ENCODE measurements at regions not wholly inside any gene's neighbourhood (a gene's known extent, or its start where the extent isn't known, plus 50 kb on each side); places are given as distances from the start of the nearest gene placed in this dataset.

- H3K9me3 ChIP-seq (ENCODE audit: low read length) = no peaks in the 10 kb centered on the region
- no peaks in the 10 kb centered on the region for H4K20me1 ChIP-seq (ENCODE audit: insufficient read depth)
- H3K4me2 ChIP-seq (ENCODE audit: low read length) = no peak overlapping the region
- H3K9me2 ChIP-seq (ENCODE audit: insufficient read depth, low read length) = no peaks in the 10 kb centered on the region
- no peaks in the 10 kb centered on the region for H3K27me3 ChIP-seq (ENCODE audit: insufficient read depth, low read depth, low read length)
- no peaks in the 10 kb centered on the region for H3K79me2 ChIP-seq (replicated peaks; ENCODE audit: insufficient read depth, low read length)
- H3K36me3 ChIP-seq (ENCODE audit: insufficient read depth, low read length) = no peaks in the 10 kb centered on the region
- no peak overlapping the region for H3K9ac ChIP-seq (ENCODE audit: low read length)
- no peak overlapping the region for H3K27ac ChIP-seq (ENCODE audit: low read length)
- TF ChIP-seq CTCF (IDR thresholded peaks at IDR 0.05; ENCODE audit: poor library complexity, severe bottlenecking) = no peak
- no peak for TF ChIP-seq REST (IDR thresholded peaks at IDR 0.05; ENCODE audit: borderline replicate concordance)
- TF ChIP-seq EZH2 (IDR thresholded peaks at IDR 0.05; ENCODE audit: borderline replicate concordance, insufficient read depth, low read length, poor library complexity, severe bottlenecking) = no peak
- no peak for TF ChIP-seq TAF1 (IDR thresholded peaks at IDR 0.05; ENCODE audit: low read depth)
- TF ChIP-seq MXI1 (conservative IDR thresholded peaks at IDR 0.05; ENCODE audit: poor library complexity, severe bottlenecking) = no peak
- TF ChIP-seq POLR2AphosphoS5 (IDR thresholded peaks at IDR 0.05) = no peak
- no peak for TF ChIP-seq SMC3 (conservative IDR thresholded peaks at IDR 0.05; ENCODE audit: poor library complexity)
- TF ChIP-seq EP300 (conservative IDR thresholded peaks at IDR 0.05; ENCODE audit: poor library complexity, severe bottlenecking) = no peak
- TF ChIP-seq RAD21 (conservative IDR thresholded peaks at IDR 0.05) = no peak
- H3K4me3 ChIP-seq (ENCODE audit: low read length) = no peak overlapping the region
- H2AFZ ChIP-seq (ENCODE audit: low read depth, low read length) = no peak overlapping the region
- H3F3A ChIP-seq (ENCODE audit: insufficient read depth, low read length, poor library complexity, severe bottlenecking) = no peaks in the 10 kb centered on the region
Measured at GRCh38 chr12:76639646-76640045, 80.1 kb upstream of the OSBPL8 start.

GRCh38 chr12:76641073-76641472 lies 81.5 kb upstream of the OSBPL8 start:
- H3K27me3 ChIP-seq (ENCODE audit: insufficient read depth, low read depth, low read length) = no peaks in the 10 kb centered on the region
- H4K20me1 ChIP-seq (ENCODE audit: insufficient read depth) = no peaks in the 10 kb centered on the region
- H2AFZ ChIP-seq (ENCODE audit: low read depth, low read length) = no peak overlapping the region
- H3K4me2 ChIP-seq (ENCODE audit: low read length) = no peak overlapping the region
- H3K9ac ChIP-seq (ENCODE audit: low read length) = no peak overlapping the region
- H3F3A ChIP-seq (ENCODE audit: insufficient read depth, low read length, poor library complexity, severe bottlenecking) = no peaks in the 10 kb centered on the region
- no peak overlapping the region for H3K27ac ChIP-seq (ENCODE audit: low read length)
- no peaks in the 10 kb centered on the region for H3K9me2 ChIP-seq (ENCODE audit: insufficient read depth, low read length)
- H3K36me3 ChIP-seq (ENCODE audit: insufficient read depth, low read length) = no peaks in the 10 kb centered on the region
- H3K79me2 ChIP-seq (replicated peaks; ENCODE audit: insufficient read depth, low read length) = no peaks in the 10 kb centered on the region
- no peak overlapping the region for H3K4me3 ChIP-seq (ENCODE audit: low read length)
- TF ChIP-seq RAD21 (conservative IDR thresholded peaks at IDR 0.05) = no peak
- no peak for TF ChIP-seq EZH2 (IDR thresholded peaks at IDR 0.05; ENCODE audit: borderline replicate concordance, insufficient read depth, low read length, poor library complexity, severe bottlenecking)
- no peak for TF ChIP-seq CTCF (IDR thresholded peaks at IDR 0.05; ENCODE audit: poor library complexity, severe bottlenecking)
- no peak for TF ChIP-seq POLR2AphosphoS5 (IDR thresholded peaks at IDR 0.05)
- TF ChIP-seq EP300 (conservative IDR thresholded peaks at IDR 0.05; ENCODE audit: poor library complexity, severe bottlenecking) = no peak
- TF ChIP-seq MXI1 (conservative IDR thresholded peaks at IDR 0.05; ENCODE audit: poor library complexity, severe bottlenecking) = no peak
- no peak for TF ChIP-seq SMC3 (conservative IDR thresholded peaks at IDR 0.05; ENCODE audit: poor library complexity)
- no peak for TF ChIP-seq REST (IDR thresholded peaks at IDR 0.05; ENCODE audit: borderline replicate concordance)
- TF ChIP-seq TAF1 (IDR thresholded peaks at IDR 0.05; ENCODE audit: low read depth) = no peak
- H3K9me3 ChIP-seq (ENCODE audit: low read length) = no peaks in the 10 kb centered on the region

Data from neural cell (in vitro differentiated cells).